T follicular helper cell (primary cell): ENCODE measurements at regions not wholly inside any gene's neighbourhood (a gene's known extent, or its start where the extent isn't known, plus 50 kb on each side); places are given as distances from the start of the nearest gene placed in this dataset.

Source experiments
- DNase-seq: peaks from one replicate; pipeline ENCODE4 v3.0.0-alpha.2; 2020; ENCODE audit warnings: low read depth

- no peak for DNase-seq
Measured at GRCh38 chr2:56615760-56616159, 432.0 kb downstream of the CCDC85A start.

DNA sequence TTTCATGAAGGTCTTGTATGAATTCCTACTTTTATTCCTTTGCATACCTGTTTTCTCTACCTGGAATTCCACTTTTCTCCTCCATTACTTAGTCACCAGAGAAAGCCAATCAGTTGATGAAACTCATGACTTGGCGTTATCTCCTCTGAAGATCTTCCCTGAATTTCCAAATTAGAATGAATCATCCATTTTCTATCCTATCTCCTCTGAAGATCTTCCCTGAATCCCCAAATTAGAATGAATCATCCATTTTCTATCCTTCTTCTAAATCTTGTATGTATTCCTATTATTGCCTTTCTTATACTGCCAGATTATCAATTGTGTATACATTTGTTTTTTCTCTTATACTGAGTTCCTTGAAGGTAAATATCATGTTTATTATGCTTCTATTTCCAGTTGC lies 440.4 kb downstream of the CCDC85A start:
- no peak for DNase-seq

DNA sequence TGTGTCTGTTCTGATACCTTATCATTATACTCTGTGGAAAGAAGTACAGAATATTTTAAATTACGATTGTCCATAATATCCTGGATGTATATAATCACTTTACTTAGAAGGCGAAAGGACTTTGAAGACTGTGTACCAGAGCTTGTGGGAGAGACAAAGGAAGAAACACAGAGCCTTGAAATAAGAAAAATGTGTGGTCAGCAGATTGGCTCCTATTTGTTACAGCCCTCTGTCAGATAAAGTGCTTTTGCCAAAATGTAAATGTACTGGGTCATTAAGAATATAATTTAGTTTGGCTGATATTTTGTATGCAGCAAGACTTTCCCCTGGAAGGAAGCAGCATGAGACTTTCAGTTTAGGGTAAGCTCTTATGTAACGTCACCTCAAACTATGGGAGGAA lies 443.1 kb downstream of the CCDC85A start:
- DNase-seq = no peak

GRCh38 chr2:56630286-56630685 lies 446.5 kb downstream of the CCDC85A start:
- DNase-seq = no peak

GRCh38 chr2:56647997-56648396 lies 464.2 kb downstream of the CCDC85A start:
- DNase-seq = no peak

DNA sequence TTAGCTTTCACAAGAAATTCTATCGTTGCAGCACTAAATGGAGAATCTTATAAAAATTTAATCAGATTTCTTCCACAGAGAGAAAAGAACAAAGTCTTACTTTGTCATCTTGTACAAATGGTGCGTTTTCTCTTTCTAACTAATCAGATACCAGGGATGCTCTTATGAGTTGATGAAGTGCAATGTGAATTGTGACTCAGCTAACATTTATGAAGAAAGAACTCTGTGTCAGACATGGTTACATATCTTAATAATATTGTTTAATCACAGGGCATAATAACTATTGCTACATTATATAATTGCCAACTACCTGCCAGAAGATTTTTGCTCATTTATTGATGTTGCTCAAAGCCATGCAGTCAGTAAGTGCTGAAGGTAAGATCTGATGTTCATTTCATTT lies 465.0 kb downstream of the CCDC85A start:
- no peak for DNase-seq

DNA sequence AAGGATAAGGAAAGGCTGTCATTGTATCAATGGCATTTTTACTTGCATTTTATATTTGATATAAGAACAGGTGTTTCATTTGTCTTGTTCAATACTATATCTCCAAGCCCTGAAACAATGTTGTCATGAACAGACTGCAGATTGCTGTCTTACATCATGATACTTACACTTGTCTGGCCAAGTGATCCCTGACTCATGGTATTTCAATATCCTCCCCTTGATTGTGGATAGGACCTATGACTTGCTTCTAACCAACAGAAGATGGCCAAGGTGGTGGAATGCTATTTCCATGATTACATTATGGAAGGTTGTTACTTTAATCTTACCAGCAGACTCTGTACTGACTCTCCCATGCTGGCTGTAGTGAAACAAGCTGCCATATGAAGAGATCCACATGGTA lies 471.1 kb downstream of the CCDC85A start:
- DNase-seq = no peak

GRCh38 chr2:56656826-56657225 lies 473.0 kb downstream of the CCDC85A start:
- DNase-seq = no peak

GRCh38 chr2:56666777-56667176 lies 483.0 kb downstream of the CCDC85A start:
- no peak for DNase-seq

- DNase-seq = no peak
Measured at GRCh38 chr2:56671973-56672569, 488.3 kb downstream of the CCDC85A start.

DNA sequence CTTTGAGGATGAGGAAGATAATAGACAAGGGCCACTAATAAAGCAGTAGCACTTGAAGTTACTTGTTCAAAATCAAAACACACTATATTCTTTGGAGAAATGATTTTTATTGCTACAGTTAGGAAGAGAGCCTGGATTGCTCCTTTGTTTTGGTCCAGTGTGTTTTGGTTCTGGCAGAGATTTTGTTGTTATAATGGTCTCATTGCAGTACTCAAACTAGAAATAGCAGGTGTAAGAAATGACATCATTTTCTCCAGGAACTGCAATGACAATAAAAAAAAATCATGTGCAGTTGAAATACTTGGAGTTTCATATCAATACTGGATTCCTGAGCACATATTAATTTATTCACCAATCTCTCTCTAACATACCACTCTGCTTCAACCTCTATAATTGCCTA lies 490.3 kb downstream of the CCDC85A start:
- DNase-seq = no peak

DNA sequence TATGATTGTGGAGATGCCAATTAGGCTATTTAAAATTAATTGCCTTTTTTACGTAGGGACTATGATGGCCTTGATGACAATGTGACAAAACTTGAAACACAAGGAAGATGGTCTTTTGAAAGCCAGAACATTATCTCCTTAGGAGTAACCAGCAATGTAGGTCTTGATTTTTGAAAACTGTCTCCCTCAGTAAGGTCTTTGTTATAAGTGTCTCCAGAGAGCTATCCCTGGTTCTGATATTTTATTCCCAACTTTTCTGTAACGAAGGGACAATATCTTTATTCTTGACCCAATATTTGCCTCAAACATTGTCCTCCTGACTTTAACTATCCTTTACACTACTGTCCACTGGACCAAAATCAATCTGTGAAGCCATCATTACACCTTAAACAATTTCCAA lies 493.2 kb downstream of the CCDC85A start:
- DNase-seq = no peak

GRCh38 chr2:56680971-56681631 lies 497.3 kb downstream of the CCDC85A start:
- no peak for DNase-seq

DNA sequence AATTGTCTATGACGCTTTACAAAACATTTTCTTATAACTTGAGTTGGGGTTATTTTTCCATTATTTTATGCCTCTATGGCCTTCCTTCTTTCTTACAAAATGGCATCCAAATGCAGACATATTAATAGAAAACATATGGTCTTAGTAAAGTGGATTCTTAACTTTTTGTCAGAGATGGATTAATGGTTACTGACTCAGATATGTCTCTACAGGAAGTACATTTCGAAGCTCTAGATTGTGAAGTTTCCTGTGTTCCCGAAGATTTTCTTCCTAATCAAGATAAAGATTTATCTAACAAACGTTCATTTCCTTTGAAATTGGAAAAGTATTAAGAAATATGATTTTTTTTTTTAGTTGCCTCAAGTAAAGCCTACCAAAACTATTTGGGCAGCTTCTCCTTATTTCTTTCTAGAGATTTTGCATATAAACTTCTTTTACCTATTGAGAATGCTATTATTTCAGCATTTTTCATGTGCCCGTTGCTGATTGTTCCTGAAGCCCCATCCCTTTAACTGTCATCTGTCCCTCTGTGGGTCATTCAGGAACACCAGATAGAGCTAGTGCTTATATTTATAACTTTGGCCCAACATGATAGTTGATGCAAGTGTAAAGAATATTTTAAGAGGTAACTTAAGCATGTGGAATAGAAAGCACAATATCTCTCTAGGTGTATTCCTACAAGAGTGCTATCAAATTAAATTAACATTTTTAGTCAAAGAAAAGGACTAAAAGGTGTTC lies 498.0 kb downstream of the CCDC85A start:
- no peak for DNase-seq

DNA sequence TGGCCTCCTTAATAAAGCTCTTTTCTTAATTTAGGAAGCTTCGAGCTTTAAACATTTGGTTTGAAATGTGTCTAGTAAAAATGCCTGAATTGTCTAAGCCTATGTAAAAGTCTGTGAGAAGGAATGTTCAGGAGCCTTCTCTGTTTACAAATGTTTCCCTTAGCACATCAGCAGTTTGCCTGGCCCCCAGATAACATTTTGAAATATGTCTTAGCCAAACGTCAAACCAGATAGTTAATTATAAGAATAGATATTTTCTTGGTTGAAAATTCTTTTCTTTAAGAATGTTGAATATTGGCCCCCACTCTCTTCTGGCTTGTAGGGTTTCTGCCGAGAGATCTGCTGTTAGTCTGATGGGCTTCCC lies 498.6 kb downstream of the CCDC85A start:
- no peak for DNase-seq

GRCh38 chr2:56684327-56684726 lies 500.5 kb downstream of the CCDC85A start:
- no peak for DNase-seq

GRCh38 chr2:56685205-56685604 lies 501.4 kb downstream of the CCDC85A start:
- DNase-seq = no peak

DNA sequence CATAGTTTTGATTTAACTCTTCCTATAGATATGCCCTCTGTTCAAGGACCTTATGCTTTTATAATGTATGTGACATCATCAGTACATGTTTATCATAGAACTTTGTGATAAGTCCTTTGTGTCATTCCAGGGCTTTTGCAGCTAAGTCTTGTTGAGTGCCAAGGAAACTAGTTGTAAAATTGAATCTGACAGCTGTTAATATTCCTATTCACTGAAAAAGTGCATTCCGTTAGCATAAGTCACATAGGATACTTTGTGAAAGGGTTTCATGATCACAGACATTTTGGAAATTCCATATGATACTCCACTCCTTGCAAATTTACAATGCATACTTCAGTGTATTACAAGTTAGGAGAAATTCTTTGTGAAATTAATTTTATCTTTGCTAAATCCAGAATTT lies 503.4 kb downstream of the CCDC85A start:
- DNase-seq = no peak

DNA sequence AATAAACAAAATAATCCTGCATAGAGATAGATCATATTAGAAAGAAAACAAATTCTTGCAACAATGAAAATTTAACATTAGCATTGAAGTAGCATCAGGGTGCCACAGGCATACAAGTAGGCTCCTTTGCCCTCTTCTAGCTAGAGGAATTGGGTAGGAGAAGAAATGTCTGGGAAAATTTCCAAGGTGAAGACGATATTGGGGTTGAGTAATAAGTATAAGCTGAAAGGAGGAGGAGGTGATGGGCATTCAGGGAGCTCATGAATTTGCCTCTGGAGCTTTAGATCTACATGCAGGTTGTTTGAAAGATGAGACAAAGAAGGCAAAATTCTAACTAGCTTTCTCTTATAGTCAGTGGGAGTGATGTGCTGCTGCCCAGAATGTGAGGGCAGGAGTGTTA lies 504.9 kb downstream of the CCDC85A start:
- no peak for DNase-seq

DNA sequence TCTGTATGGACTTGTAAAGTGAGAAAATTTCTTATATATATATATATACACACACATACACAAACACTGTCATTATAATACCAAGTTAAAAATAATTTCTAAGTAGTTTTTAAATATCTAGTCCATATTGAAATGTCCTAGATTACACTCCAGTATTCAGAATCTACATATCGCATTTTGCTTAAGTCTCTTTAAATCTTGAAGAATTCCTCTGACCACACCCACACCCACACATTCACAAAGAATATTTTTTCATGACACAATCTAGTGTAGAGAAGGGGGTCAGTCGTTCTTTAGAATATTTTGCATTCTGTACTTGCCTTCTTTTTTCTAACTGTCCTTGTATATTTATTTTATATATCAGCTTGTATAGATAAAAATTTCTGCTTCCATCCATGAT lies 509.7 kb downstream of the CCDC85A start:
- no peak for DNase-seq

GRCh38 chr2:56703001-56703400 lies 519.2 kb downstream of the CCDC85A start:
- DNase-seq = no peak

GRCh38 chr2:56705713-56706112 lies 521.9 kb downstream of the CCDC85A start:
- DNase-seq = no peak

GRCh38 chr2:56707218-56707617 lies 523.4 kb downstream of the CCDC85A start:
- DNase-seq = no peak

DNA sequence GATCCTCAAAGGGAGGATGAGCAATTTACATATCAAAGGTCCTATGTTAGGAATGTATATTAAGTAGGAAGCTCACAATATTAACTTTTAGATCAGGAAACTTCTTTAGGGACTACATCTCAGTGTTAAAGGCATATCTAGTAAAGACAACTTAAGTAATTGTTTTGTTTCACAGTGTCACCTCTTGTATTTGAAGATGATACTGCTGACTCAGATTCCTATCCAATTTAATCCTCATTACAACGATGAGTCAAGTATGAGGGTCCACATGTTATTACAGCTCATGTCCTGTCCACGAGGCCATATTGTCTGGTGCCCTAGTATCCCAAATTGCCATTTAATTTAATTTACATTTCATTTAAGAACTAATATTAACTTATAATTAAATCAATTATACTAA lies 523.9 kb downstream of the CCDC85A start:
- no peak for DNase-seq
